ENCODE measurements at regions not wholly inside any gene's neighbourhood (a gene's known extent, or its start where the extent isn't known, plus 50 kb on each side); places are given as distances from the start of the nearest gene placed in this dataset.

DNA sequence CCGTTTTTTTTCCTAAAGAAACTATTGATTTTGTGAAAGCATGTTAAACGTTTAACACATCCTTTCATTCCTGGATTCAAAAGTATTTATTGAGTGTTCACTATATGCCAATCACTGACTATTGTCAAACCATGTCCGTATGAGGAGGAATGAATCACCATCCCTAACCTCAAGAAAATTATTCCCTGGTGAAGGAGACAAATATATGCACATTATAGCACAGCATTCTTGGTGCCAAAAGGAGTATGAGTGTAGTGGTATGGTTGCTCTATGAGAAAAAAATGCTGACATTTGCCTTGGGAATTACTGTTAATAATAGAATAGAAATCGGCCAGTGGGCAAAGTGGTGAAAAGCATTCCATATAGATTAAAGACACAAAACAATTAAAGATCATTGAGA, 1390.1 kb downstream of the MRPL39 start:
- TF ChIP-seq, protein P1, sequence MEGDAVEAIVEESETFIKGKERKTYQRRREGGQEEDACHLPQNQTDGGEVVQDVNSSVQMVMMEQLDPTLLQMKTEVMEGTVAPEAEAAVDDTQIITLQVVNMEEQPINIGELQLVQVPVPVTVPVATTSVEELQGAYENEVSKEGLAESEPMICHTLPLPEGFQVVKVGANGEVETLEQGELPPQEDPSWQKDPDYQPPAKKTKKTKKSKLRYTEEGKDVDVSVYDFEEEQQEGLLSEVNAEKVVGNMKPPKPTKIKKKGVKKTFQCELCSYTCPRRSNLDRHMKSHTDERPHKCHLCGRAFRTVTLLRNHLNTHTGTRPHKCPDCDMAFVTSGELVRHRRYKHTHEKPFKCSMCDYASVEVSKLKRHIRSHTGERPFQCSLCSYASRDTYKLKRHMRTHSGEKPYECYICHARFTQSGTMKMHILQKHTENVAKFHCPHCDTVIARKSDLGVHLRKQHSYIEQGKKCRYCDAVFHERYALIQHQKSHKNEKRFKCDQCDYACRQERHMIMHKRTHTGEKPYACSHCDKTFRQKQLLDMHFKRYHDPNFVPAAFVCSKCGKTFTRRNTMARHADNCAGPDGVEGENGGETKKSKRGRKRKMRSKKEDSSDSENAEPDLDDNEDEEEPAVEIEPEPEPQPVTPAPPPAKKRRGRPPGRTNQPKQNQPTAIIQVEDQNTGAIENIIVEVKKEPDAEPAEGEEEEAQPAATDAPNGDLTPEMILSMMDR (IDR thresholded peaks at IDR 0.05) = no peak
- Histone ChIP-seq H3K27ac (no peak overlapping the region), H3K27me3 (ENCODE audit: low read depth) (no peaks in the 10 kb centered on the region), H3K4me1 (no peaks in the 10 kb centered on the region), H3K36me3 (no peaks in the 10 kb centered on the region), H3K9me3 (no peaks in the 10 kb centered on the region), H3K4me3 (no peak overlapping the region)
- DNase-seq = no peak
- intact Hi-C loops (cut with DNase I) = no loop called here
- ATAC-seq = no peak

DNA sequence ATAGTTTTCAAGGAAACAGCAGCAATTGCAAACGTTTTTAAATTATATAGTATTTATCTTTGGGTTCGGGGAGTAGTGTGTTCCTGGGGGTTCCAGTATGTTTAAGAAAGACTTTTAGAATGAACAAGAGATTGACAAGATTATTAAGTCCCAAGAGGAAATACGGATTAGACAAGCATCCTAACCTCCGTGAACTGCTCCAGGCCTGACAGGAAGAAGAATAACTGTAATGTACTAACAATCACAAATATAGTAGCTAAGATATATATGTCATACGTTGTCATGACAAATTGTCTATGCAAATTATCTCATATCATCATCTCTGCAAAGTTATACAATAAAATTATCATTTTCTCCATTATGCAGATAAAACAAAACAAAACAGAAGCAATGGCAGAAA, 1397.2 kb downstream of the MRPL39 start:
- Histone ChIP-seq H3K27me3 (ENCODE audit: low read depth) (no peaks in the 10 kb centered on the region), H3K27ac (no peak overlapping the region), H3K4me1 (no peaks in the 10 kb centered on the region), H3K36me3 (no peaks in the 10 kb centered on the region), H3K9me3 (no peaks in the 10 kb centered on the region), H3K4me3 (no peak overlapping the region)
- no peak for ATAC-seq
- TF ChIP-seq, protein P1 (IDR thresholded peaks at IDR 0.05) = no peak
- intact Hi-C loops (cut with DNase I) = no loop called here
- no peak for DNase-seq

DNA sequence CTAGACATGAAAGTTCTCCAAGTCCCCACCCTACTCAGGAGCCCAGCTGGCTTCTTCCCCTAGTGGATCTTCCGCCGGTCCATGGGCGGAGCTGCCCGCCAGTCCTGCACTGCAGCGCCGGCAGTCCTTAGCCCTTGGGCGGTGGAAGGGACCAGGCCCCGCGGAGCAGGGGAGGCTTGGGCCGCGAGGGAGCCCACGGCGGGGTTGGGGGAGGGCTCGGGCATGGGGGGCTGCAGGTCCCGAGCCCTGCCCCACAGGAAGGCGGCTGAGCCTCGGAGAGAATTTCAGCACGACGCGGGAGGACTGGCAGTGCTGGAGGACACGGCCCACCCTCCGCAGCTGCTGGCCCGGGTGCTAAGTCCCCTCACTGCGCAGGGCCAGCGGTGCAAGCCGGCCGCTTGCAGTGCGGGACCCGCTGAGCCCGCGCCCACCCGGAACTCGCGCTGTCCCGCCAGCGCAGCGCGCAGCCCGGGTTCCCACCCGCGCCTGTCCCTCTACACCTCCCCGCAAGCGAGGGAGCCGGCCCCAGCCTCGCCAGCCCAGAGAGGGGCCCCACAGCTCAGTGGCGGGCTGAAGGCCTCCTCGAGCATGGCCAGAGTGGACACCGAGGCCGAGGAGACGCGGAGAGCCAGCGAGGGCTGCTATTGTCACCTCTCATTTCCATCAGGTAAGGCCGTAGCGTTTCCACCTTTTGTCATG, 1398.6 kb downstream of the MRPL39 start:
- Histone ChIP-seq H3K4me3 (no peak overlapping the region), H3K27ac (no peak overlapping the region), H3K4me1 (no peaks in the 10 kb centered on the region), H3K9me3 (no peaks in the 10 kb centered on the region), H3K27me3 (ENCODE audit: low read depth) (no peaks in the 10 kb centered on the region), H3K36me3 (no peaks in the 10 kb centered on the region)
- TF ChIP-seq, protein P1 (IDR thresholded peaks at IDR 0.05) = no peak
- ATAC-seq = peak in 1 of 2 donors; percentile 51
- no peak for DNase-seq
- intact Hi-C loops (cut with DNase I) = no loop called here

DNA sequence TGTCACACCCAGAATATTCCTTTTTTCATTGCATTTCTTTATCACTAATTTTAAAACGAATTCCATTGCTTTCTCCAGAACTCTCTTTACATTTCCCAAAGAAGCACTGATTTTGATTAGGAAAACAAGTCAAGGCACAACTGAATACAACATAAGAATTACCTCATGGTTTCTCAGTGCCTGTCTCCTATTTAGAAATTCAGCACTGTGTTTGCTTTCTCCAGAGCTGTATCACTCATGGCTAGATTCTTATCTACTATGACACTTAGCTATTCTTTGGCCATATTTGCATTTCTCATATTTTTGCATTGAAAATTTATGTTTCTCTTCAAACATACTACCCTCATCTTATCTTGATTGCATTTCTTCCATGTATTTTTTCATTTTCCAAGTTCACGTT, 1402.0 kb downstream of the MRPL39 start:
- DNase-seq (no peak), ATAC-seq (no peak)
- no peak overlapping the region for H3K4me3 ChIP-seq
- TF ChIP-seq, protein P1 (IDR thresholded peaks at IDR 0.05) = no peak
- no peaks in the 10 kb centered on the region for H3K36me3 ChIP-seq
- intact Hi-C loops (cut with DNase I) = no loop called here
- no peak overlapping the region for H3K27ac ChIP-seq
- H3K27me3 ChIP-seq (ENCODE audit: low read depth) = no peaks in the 10 kb centered on the region
- H3K9me3 ChIP-seq = no peaks in the 10 kb centered on the region
- no peaks in the 10 kb centered on the region for H3K4me1 ChIP-seq

DNA sequence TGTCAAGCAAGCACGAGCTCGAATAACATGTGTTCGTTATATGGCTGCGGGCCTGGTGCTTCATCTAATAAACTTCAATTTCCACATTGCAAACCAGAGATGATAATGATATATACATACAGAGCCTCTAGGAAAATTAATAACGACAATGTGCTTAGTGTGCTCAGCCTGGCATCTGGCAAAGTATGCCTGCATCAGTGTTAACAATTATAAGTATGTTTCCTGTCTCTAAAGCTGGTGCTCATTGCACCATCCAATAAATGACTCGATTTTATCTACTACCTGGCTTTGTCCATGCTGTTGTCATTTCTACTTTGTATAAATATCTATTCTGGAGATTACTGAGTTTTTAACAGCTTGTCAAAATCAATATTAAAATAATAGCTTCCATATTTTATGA, 1402.6 kb downstream of the MRPL39 start:
- DNase-seq = no peak
- no peaks in the 10 kb centered on the region for H3K27me3 ChIP-seq (ENCODE audit: low read depth)
- intact Hi-C loops (cut with DNase I) = no loop called here
- H3K9me3 ChIP-seq = no peaks in the 10 kb centered on the region
- H3K36me3 ChIP-seq = no peaks in the 10 kb centered on the region
- no peaks in the 10 kb centered on the region for H3K4me1 ChIP-seq
- no peak for ATAC-seq
- TF ChIP-seq, protein P1 (IDR thresholded peaks at IDR 0.05) = no peak
- H3K27ac ChIP-seq = no peak overlapping the region
- no peak overlapping the region for H3K4me3 ChIP-seq
